GM21360 (cell line): ENCODE measurements at regions not wholly inside any gene's neighbourhood (a gene's known extent, or its start where the extent isn't known, plus 50 kb on each side); places are given as distances from the start of the nearest gene placed in this dataset.

ENCODE experiments used
- ATAC-seq: cut with Tn5 transposase; IDR thresholded peaks from one replicate; pipeline ENCODE4 v1.9.1; 2021; ENCODE audit warnings: mild to moderate bottlenecking, moderate library complexity; ENCODE audit not compliant: unreplicated experiment

DNA sequence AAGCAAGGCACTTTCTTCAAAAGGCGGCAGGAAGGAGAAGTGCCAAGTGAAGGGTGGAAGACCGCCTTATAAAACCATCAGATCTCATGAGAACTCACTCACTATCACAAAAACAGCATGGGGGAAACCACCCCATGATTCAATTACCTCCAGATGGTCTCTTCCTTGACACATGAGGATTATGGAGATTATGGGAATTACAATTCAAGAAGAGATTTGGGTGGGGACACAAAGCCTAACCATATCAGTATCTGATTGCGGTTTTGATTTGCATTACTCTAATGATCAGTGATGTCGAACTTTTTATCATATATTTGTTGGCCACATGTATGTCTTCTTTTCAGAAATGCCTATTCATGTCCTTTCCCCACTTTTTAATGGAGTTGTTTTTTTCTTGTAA, 549.3 kb upstream of the IL12A start:
- ATAC-seq: no peak

- ATAC-seq: no peak
Measured at GRCh38 chr3:159441279-159441678, 547.4 kb upstream of the IL12A start.

GRCh38 chr3:159443266-159443665, 545.4 kb upstream of the IL12A start:
- ATAC-seq: no peak

- ATAC-seq: no peak
Measured at GRCh38 chr3:159447841-159448240, 540.8 kb upstream of the IL12A start.

GRCh38 chr3:159448902-159449301, 539.7 kb upstream of the IL12A start:
- no peak for ATAC-seq

DNA sequence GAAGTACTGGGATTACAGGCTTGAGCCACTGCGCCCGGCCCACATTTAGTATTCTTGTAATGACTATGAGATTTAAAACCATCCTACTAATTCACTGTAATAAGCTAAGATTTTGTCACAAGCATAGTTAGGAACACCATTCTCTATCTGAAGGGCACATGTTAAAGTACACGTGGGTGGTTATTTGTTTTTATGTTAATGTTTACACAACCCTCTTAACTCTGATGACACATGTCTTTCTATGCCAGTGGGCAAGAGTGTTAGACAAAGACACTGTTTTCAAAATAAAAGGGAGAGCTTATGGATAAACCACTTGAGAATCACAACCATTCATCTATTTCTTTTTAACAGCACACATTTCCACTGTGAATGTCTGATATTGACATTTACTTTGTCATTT, 537.6 kb upstream of the IL12A start:
- no peak for ATAC-seq

DNA sequence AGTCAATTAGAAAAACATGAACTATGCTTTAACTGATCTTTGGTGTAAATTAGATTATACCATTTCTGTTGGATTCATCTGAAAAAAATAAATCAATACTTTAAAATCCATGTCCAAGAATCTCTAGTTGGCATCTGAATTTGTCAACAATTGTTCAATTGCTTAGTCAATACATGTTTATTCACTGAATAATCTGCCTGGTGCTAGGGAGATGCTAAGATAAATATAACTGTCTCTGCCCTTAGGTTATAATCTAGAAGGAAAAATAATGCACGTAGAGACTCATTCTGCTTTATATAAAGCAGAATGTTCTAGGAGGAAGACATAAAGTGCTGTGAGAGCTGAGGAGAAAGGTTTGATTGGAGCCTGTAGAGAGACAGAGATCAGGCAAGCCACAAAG, 537.2 kb upstream of the IL12A start:
- no peak for ATAC-seq

GRCh38 chr3:159453036-159453435, 535.6 kb upstream of the IL12A start:
- no peak for ATAC-seq

DNA sequence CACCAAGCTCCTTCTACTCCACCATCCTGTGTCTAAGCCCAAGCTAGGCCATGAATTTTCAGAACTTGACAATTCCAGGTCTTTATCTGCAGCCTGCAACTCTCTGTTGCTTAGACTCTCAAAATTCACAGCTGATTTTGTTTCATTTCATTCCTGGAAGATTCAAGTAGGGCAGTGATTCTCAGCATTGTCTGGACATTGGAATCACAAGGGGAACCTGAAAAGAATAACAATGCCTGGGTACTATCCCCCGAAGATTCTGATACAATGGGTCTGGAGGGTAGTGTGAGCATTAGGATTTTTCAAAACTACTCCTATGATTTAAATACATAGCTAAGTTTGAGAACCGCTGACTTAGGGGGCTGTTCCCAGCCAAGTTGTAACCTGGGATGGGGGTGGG, 534.7 kb upstream of the IL12A start:
- no peak for ATAC-seq

GRCh38 chr3:159455741-159456181, 532.9 kb upstream of the IL12A start:
- no peak for ATAC-seq

DNA sequence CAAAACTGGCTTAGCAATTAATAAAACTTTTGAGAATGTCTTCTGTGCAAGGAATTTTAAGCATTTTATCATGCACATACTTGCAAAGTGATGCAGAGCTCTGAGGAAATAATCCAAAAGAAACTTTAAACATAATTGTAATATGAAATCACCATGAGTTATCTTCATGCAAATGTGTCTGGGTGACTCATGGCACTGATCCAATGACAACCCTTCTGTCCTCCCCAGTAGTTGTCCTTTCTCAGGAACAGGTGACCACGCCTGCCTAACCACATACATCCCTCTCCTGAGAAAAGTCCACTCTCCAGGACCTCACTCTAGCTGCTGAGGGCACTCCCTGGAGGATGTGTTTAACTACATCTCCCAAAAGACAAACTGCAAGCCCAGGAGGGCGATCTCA, 530.6 kb upstream of the IL12A start:
- ATAC-seq: no peak

DNA sequence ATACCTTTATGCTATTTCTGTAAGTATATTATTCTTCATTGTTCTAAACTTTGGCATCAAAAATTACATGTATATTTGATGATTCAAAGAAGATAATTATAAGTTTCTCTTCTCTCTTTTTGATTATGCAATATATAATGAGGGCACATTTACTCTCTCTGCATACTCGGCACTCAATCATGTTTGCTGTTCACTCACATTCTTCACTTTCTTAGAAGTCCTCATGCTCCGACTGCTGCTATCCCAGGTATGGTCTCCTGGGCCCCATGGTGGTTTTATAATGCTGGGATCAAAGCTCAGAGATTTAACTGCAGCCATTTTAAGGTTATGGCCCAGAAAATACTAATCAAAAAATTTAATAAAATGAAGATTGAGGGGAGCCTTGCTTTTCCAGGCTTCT, 529.7 kb upstream of the IL12A start:
- ATAC-seq: no peak

GRCh38 chr3:159472611-159473010, 516.0 kb upstream of the IL12A start:
- no peak for ATAC-seq

- ATAC-seq: no peak
Measured at GRCh38 chr3:159473206-159473605, 515.4 kb upstream of the IL12A start.

DNA sequence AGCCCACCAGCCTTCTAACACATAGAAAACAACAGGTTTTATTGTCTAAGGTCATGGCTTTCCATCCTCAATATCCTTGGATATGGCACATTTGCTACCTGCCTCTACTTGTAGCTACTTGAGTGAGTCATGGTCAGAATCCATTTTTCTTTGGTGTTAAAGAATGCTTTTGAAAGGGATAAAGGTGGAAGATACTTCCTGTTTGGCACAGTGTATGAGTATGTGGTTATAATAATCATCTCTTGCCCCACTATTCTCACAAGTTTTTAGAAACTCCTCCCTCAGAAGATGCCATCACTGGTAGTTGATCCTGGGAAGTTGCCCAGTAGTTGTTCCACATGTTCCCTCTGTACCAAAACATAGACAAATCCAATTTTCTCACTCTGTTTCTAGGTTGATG, 508.6 kb upstream of the IL12A start:
- no peak for ATAC-seq

DNA sequence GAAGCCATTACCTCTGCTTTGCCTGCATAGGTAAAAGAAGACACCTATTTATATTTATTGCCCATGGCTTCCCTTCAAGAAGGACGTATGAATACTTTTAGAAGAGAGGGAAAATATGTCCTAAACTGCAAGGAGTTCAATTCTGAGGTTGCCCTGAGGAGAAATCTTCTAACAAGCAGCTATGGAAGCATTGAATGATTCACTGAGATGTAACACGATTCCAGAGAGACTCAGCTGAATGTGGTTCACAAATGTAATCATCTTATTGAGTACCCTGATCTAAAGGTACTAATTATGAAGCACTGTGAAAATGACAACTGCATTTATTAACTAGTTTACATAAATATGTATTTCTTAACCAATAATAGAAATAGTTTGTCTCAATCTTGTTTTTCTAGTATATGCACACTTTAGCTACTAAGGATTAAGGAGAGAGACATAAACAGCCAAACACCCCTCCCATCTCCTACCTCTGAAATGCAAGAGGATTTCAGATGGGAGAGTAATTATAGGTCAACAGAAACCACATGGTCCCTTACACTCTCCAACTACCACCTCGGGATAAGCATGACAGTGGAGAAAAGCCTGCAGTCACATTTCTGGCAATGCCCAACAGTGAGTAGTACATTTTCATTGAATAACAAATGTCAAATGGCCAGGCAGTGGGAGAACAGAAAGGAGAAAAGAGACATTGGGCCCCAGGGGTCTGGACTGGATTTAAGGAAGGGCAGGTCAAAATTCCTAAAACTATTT, 506.2 kb upstream of the IL12A start:
- no peak for ATAC-seq

DNA sequence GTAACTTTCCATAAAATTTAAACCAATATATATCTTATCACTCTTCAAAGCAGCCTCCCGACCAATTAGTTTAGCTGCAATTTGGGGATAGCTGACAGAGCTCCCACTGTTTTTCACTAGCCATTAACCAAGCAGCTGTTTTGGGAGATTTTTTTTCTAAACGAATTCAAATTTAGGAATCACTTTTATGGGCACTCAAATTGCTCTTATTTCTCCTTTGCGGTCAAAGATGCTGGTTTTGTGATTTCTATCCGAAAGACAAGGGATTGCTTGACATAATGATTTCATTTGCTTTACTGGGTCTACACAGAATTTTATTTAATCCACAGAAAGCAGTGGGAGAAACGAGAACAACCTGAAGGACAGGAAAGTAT, 505.7 kb upstream of the IL12A start:
- ATAC-seq: no peak

GRCh38 chr3:159486580-159486979, 502.1 kb upstream of the IL12A start:
- ATAC-seq: no peak

DNA sequence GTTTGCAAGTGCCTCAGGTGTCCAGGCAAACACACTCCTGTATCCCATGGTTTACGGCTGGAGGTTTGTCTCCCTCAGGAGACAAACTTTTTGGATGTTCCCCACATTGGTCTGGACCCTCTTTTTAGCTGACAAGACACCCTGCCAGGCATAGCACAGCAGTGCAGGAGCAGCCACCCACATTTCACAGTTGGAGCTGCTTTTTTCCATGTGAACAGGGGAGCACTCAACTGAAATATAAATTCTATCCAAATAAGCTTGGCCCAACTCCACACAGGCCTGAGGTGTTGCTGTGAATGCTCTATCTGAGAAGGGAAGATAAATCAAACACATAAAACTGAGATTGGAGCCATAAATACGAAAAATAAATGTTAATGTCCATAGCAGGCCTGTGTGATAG, 501.3 kb upstream of the IL12A start:
- no peak for ATAC-seq

DNA sequence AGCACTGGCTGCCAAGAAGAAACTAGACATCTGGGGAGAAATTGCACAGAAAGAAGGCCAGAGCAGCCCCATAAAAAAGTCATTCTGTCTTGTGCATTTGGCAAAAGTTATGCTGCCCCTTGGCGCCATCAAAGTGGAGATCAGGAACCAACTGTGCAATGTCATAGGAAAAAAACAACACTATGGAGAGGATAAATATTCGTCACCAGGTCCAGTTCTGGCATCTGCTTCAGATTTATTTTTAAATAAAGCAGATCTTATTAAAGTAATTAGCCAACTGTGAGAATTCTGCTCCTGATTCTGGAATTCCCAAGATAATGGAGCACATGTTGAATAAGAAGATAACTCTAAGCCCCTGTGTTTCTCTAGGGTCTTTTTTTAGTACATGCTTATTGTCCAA, 500.0 kb upstream of the IL12A start:
- no peak for ATAC-seq

DNA sequence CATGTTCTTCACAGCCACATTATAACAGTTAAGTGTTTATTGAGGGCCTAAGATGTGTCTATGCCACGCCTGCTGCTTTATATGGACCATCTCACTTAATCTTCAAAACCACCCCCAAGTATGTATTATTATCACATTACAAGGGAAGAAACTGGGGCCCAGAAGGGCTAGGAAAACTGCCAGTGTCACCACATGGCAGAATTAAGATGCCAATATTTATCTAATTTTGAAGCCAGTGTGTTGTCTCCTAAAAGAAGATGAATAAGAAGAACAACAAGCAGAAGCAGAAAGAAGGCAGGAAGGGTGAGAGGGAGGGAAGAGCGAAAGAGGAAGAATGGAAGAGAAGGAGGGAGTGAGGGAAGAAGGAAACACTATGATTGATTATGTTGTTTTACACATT, 491.3 kb upstream of the IL12A start:
- ATAC-seq: no peak

GRCh38 chr3:159499031-159499793, 489.4 kb upstream of the IL12A start:
- ATAC-seq: no peak

DNA sequence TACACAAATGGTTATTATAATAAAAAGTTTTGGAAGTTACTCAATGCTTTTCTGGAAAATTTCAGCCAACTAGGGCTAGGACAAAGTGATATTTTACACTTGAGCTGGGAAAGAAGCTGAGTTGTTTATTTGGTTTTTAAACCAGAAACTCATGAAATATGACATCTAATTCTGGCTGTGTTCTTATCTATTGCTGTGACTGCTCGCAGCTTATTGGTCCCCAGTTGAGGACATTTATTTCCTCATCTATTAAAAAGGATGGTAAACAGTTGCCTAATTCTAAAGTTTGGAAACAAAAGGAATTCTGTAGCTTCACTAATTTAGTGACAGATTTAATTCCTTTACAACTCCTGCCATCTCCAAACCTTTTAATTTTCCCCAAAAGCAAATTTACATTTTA, 487.6 kb upstream of the IL12A start:
- ATAC-seq: no peak
